ENCODE measurements at regions not wholly inside any gene's neighbourhood (a gene's known extent, or its start where the extent isn't known, plus 50 kb on each side); places are given as distances from the start of the nearest gene placed in this dataset.

- Histone ChIP-seq H3K27me3 (ENCODE audit: control insufficient read depth, insufficient read depth, low read length) (no peaks in the 10 kb centered on the region), H3K36me3 (ENCODE audit: control insufficient read depth, insufficient read depth, low read length) (no peaks in the 10 kb centered on the region), H3K4me3 (ENCODE audit: low read depth, low read length) (no peak overlapping the region)
- no peak for DNase-seq (ENCODE audit: low read depth)
- TF ChIP-seq CTCF (IDR thresholded peaks at IDR 0.05; ENCODE audit: insufficient read depth, low read length, poor library complexity, severe bottlenecking) = no peak
Observed at GRCh38 chr4:107402291-107402690, 317.7 kb downstream of the PAPSS1 start.

- no peaks in the 10 kb centered on the region for H3K27me3 ChIP-seq (ENCODE audit: control insufficient read depth, insufficient read depth, low read length)
- no peak for TF ChIP-seq CTCF (IDR thresholded peaks at IDR 0.05; ENCODE audit: insufficient read depth, low read length, poor library complexity, severe bottlenecking)
- no peak overlapping the region for H3K4me3 ChIP-seq (ENCODE audit: low read depth, low read length)
- no peaks in the 10 kb centered on the region for H3K36me3 ChIP-seq (ENCODE audit: control insufficient read depth, insufficient read depth, low read length)
- peak; percentile 9 for DNase-seq (ENCODE audit: low read depth)
Observed at GRCh38 chr4:107392951-107393350, 327.1 kb downstream of the PAPSS1 start.

GRCh38 chr4:107392380-107392779, 327.7 kb downstream of the PAPSS1 start:
- no peak for DNase-seq (ENCODE audit: low read depth)
- Histone ChIP-seq H3K4me3 (ENCODE audit: low read depth, low read length) (no peak overlapping the region), H3K36me3 (ENCODE audit: control insufficient read depth, insufficient read depth, low read length) (no peaks in the 10 kb centered on the region), H3K27me3 (ENCODE audit: control insufficient read depth, insufficient read depth, low read length) (no peaks in the 10 kb centered on the region)
- TF ChIP-seq CTCF (IDR thresholded peaks at IDR 0.05; ENCODE audit: insufficient read depth, low read length, poor library complexity, severe bottlenecking) = no peak

GRCh38 chr4:107391630-107392028, 328.4 kb downstream of the PAPSS1 start:
- Histone ChIP-seq H3K36me3 (ENCODE audit: control insufficient read depth, insufficient read depth, low read length) (no peaks in the 10 kb centered on the region), H3K4me3 (ENCODE audit: low read depth, low read length) (no peak overlapping the region), H3K27me3 (ENCODE audit: control insufficient read depth, insufficient read depth, low read length) (no peaks in the 10 kb centered on the region)
- DNase-seq (ENCODE audit: low read depth) = no peak
- TF ChIP-seq CTCF (IDR thresholded peaks at IDR 0.05; ENCODE audit: insufficient read depth, low read length, poor library complexity, severe bottlenecking) = no peak

- H3K36me3 ChIP-seq (ENCODE audit: control insufficient read depth, insufficient read depth, low read length) = no peaks in the 10 kb centered on the region
- DNase-seq (ENCODE audit: low read depth) = no peak
- H3K27me3 ChIP-seq (ENCODE audit: control insufficient read depth, insufficient read depth, low read length) = no peaks in the 10 kb centered on the region
- H3K4me3 ChIP-seq (ENCODE audit: low read depth, low read length) = no peak overlapping the region
- TF ChIP-seq CTCF (IDR thresholded peaks at IDR 0.05; ENCODE audit: insufficient read depth, low read length, poor library complexity, severe bottlenecking) = no peak
Observed at GRCh38 chr4:107391009-107391629, 328.9 kb downstream of the PAPSS1 start.

- H3K27me3 ChIP-seq (ENCODE audit: control insufficient read depth, insufficient read depth, low read length) = no peaks in the 10 kb centered on the region
- no peak for TF ChIP-seq CTCF (IDR thresholded peaks at IDR 0.05; ENCODE audit: insufficient read depth, low read length, poor library complexity, severe bottlenecking)
Observed at GRCh38 chr4:107389965-107390364, 330.1 kb downstream of the PAPSS1 start.

More at GRCh38 chr4:107389965-107390364, 330.1 kb downstream of the PAPSS1 start:
- no peaks in the 10 kb centered on the region for H3K36me3 ChIP-seq (ENCODE audit: control insufficient read depth, insufficient read depth, low read length)
- DNase-seq (ENCODE audit: low read depth) = no peak
- no peak overlapping the region for H3K4me3 ChIP-seq (ENCODE audit: low read depth, low read length)
